Prostate gland (tissue), 2 donors: ENCODE measurements at regions not wholly inside any gene's neighbourhood (a gene's known extent, or its start where the extent isn't known, plus 50 kb on each side); places are given as distances from the start of the nearest gene placed in this dataset.

Source experiments
- CTCF ChIP-seq, 4 experiments: fragments of 200-600 bp in 2 of 4; fragments of 450-650 bp in 2 of 4; sonication (generic) in 2 of 4; IDR thresholded peaks; 1 replicate in 3 of 4; 2 replicates in 1 of 4; pipeline ENCODE4 v1.5.1; 2016 to 2019; ENCODE audit warnings: antibody characterized with exemption in 4 of 4, mild to moderate bottlenecking in 2 of 4, moderate library complexity in 2 of 4
- POLR2A ChIP-seq: fragments of 450-650 bp; IDR thresholded peaks from one replicate; pipeline ENCODE4 v1.6.1; 2016; ENCODE audit warnings: antibody characterized with exemption, mild to moderate bottlenecking
- POLR2AphosphoS5 ChIP-seq: sonication (generic); formaldehyde crosslinking; IDR thresholded peaks from one replicate; pipeline ENCODE4 v1.6.1; 2017; ENCODE audit warnings: antibody characterized with exemption

- no peak for TF ChIP-seq CTCF (IDR thresholded peaks at IDR 0.05)
- TF ChIP-seq POLR2A, result no peak
- TF ChIP-seq POLR2AphosphoS5, result no peak
These were observed 140.8 kb downstream of the SNX19 start for GRCh38 chr11:130775306-130776060.
